ENCODE measurements at regions not wholly inside any gene's neighbourhood (a gene's known extent, or its start where the extent isn't known, plus 50 kb on each side); places are given as distances from the start of the nearest gene placed in this dataset.

GRCh38 chr12:87820524-87821202 lies 208.5 kb downstream of the C12orf50 start:
- no peaks in the 10 kb centered on the region for H3K36me3 ChIP-seq (ENCODE audit: control insufficient read depth, insufficient read depth, low read length)
- H3K27me3 ChIP-seq (ENCODE audit: control insufficient read depth, insufficient read depth, low read length), result no peaks in the 10 kb centered on the region
- no peaks in the 10 kb centered on the region for H3K9me3 ChIP-seq (ENCODE audit: control insufficient read depth, low read length)
- no peaks in the 10 kb centered on the region for H3K4me1 ChIP-seq
- H2AFZ ChIP-seq, result no peak overlapping the region
- H3K4me2 ChIP-seq (ENCODE audit: low read length), result no peak overlapping the region
- TF ChIP-seq CTCF (IDR thresholded peaks at IDR 0.05), result no peak
- no peak overlapping the region for H3K9ac ChIP-seq
- H3K4me3 ChIP-seq (ENCODE audit: low read depth, low read length), result no peak overlapping the region
- no peak overlapping the region for H3K27ac ChIP-seq
- H3K79me2 ChIP-seq, result no peaks in the 10 kb centered on the region

- Histone ChIP-seq H3K9ac (no peak overlapping the region), H3K27ac (no peak overlapping the region), H3K36me3 (ENCODE audit: control insufficient read depth, insufficient read depth, low read length) (no peaks in the 10 kb centered on the region), H3K4me1 (no peaks in the 10 kb centered on the region), H3K79me2 (no peaks in the 10 kb centered on the region), H3K4me3 (ENCODE audit: low read depth, low read length) (no peak overlapping the region), H3K9me3 (ENCODE audit: control insufficient read depth, low read length) (no peaks in the 10 kb centered on the region), H2AFZ (no peak overlapping the region), H3K27me3 (ENCODE audit: control insufficient read depth, insufficient read depth, low read length) (no peaks in the 10 kb centered on the region), H3K4me2 (ENCODE audit: low read length) (no peak overlapping the region)
- no peak for TF ChIP-seq CTCF (IDR thresholded peaks at IDR 0.05)
These were observed 210.8 kb downstream of the C12orf50 start for GRCh38 chr12:87818441-87818840.

GRCh38 chr12:87815771-87816585 lies 213.2 kb downstream of the C12orf50 start:
- no peak for TF ChIP-seq CTCF (IDR thresholded peaks at IDR 0.05)
- Histone ChIP-seq H3K79me2 (no peaks in the 10 kb centered on the region), H3K4me1 (no peaks in the 10 kb centered on the region), H3K27ac (no peak overlapping the region), H3K27me3 (ENCODE audit: control insufficient read depth, insufficient read depth, low read length) (no peaks in the 10 kb centered on the region), H3K9me3 (ENCODE audit: control insufficient read depth, low read length) (no peaks in the 10 kb centered on the region), H3K9ac (no peak overlapping the region), H3K4me2 (ENCODE audit: low read length) (no peak overlapping the region), H3K36me3 (ENCODE audit: control insufficient read depth, insufficient read depth, low read length) (no peaks in the 10 kb centered on the region), H2AFZ (no peak overlapping the region), H3K4me3 (ENCODE audit: low read depth, low read length) (no peak overlapping the region)

GRCh38 chr12:87814625-87815024 lies 214.6 kb downstream of the C12orf50 start:
- Histone ChIP-seq H3K79me2 (no peaks in the 10 kb centered on the region), H3K27me3 (ENCODE audit: control insufficient read depth, insufficient read depth, low read length) (no peaks in the 10 kb centered on the region), H3K4me1 (no peaks in the 10 kb centered on the region), H3K36me3 (ENCODE audit: control insufficient read depth, insufficient read depth, low read length) (no peaks in the 10 kb centered on the region), H3K4me3 (ENCODE audit: low read depth, low read length) (no peak overlapping the region), H2AFZ (no peak overlapping the region), H3K9me3 (ENCODE audit: control insufficient read depth, low read length) (no peaks in the 10 kb centered on the region), H3K4me2 (ENCODE audit: low read length) (no peak overlapping the region), H3K27ac (no peak overlapping the region), H3K9ac (no peak overlapping the region)
- TF ChIP-seq CTCF (IDR thresholded peaks at IDR 0.05), result no peak

All from parathyroid adenoma (tissue), 2 donors.